H1 (cell line): ENCODE measurements at regions not wholly inside any gene's neighbourhood (a gene's known extent, or its start where the extent isn't known, plus 50 kb on each side); places are given as distances from the start of the nearest gene placed in this dataset.

Source experiments
- CTCF ChIA-PET: fragments of 300-600 bp; sonication (Branson Sonifier 250); formaldehyde crosslinking; loops from one replicate; lab custom pipeline; 2021; ENCODE audit not compliant: partially characterized antibody; lab: Charles Lee
- POLR2A ChIA-PET: fragments of 300-600 bp; sonication (Branson Sonifier 250); formaldehyde crosslinking; loops from one replicate; lab custom pipeline; 2021; ENCODE audit warnings: inconsistent platforms; ENCODE audit not compliant: partially characterized antibody; lab: Charles Lee
- DNase-seq, 2 experiments: peaks; one replicate each; pipeline versions ENCODE4 v3.0.0 to v3.0.0-alpha.2; 2010 to 2022; ENCODE audit warnings: low spot score in 2 of 2, low read depth in 1 of 2, mixed read lengths in 1 of 2
- FAIRE-seq: peaks from 2 replicates; lab custom pipeline; 2011; peaks lifted over from hg19 to GRCh38; lab: Jason Lieb, UNC
- H2AFZ ChIP-seq: 2 replicates; pipeline ENCODE4 v1.8.1; 2012; ENCODE audit warnings: low read length, inconsistent platforms
- H2AK5ac ChIP-seq: 2 replicates; pipeline ENCODE4 v1.6.1; 2013; ENCODE audit warnings: low read depth, low read length
- H2BK120ac ChIP-seq: replicated peaks from 2 replicates; pipeline ENCODE3; 2013; ENCODE audit warnings: low read depth, low read length, inconsistent platforms
- H2BK12ac ChIP-seq: 2 replicates; pipeline ENCODE4 v1.6.1; 2013; ENCODE audit warnings: low read depth, low read length
- H2BK15ac ChIP-seq: 2 replicates; pipeline ENCODE4 v1.6.1; 2013; ENCODE audit warnings: low read length
- H2BK20ac ChIP-seq: 2 replicates; pipeline ENCODE4 v1.6.1; 2013; ENCODE audit warnings: low read length
- H2BK5ac ChIP-seq: 2 replicates; pipeline ENCODE4 v1.6.1; 2013; ENCODE audit warnings: low read depth, low read length
- H3K14ac ChIP-seq: 2 replicates; pipeline ENCODE4 v1.6.1; 2013; ENCODE audit warnings: inconsistent platforms; ENCODE audit not compliant: insufficient read length
- H3K18ac ChIP-seq: 2 replicates; pipeline ENCODE4 v1.6.1; 2013; ENCODE audit warnings: low read length; ENCODE audit errors: extremely low read depth
- H3K23ac ChIP-seq: 2 replicates; pipeline ENCODE4 v1.6.1; 2013; ENCODE audit warnings: inconsistent platforms; ENCODE audit not compliant: insufficient read length
- H3K23me2 ChIP-seq: 2 replicates; pipeline ENCODE4 v1.6.1; 2013; ENCODE audit warnings: low read depth, low read length
- H3K27ac ChIP-seq: 2 replicates; pipeline ENCODE4 v1.6.1; 2011; ENCODE audit warnings: low read depth, low read length, inconsistent platforms
- H3K27me3 ChIP-seq, 4 experiments: replicated peaks in 1 of 4; 1 replicate in 1 of 4; 2 replicates in 3 of 4; pipeline versions ENCODE4 v1.6.1 to v1.8.1; 2011 to 2013; ENCODE audit warnings: low read length in 3 of 4, mild to moderate bottlenecking in 3 of 4, inconsistent platforms in 2 of 4, mixed read lengths in 2 of 4, moderate library complexity in 1 of 4; ENCODE audit not compliant: control insufficient read depth in 3 of 4, insufficient read depth in 3 of 4; ENCODE audit errors: extremely low read depth in 1 of 4
- H3K36me3 ChIP-seq, 4 experiments: 2 replicates each; pipeline versions ENCODE4 v1.6.1 to v1.8.1; 2011 to 2013; ENCODE audit warnings: mild to moderate bottlenecking in 4 of 4, low read length in 3 of 4, moderate library complexity in 2 of 4, control low read depth in 1 of 4, inconsistent platforms in 1 of 4; ENCODE audit not compliant: insufficient read depth in 4 of 4, control insufficient read depth in 2 of 4
- H3K4ac ChIP-seq: replicated peaks from 2 replicates; pipeline ENCODE3; 2013; ENCODE audit warnings: low read length, low read depth, mixed read lengths, inconsistent platforms; ENCODE audit not compliant: insufficient read length
- H3K4me1 ChIP-seq, 4 experiments: replicated peaks in 1 of 4; 1 replicate in 1 of 4; 2 replicates in 3 of 4; pipeline versions ENCODE4 v1.6.1 to v1.8.1; 2011 to 2013; ENCODE audit warnings: low read length in 3 of 4, inconsistent platforms in 2 of 4, mixed read lengths in 1 of 4; ENCODE audit not compliant: insufficient read depth in 4 of 4, control insufficient read depth in 3 of 4
- H3K4me2 ChIP-seq, 2 experiments: 2 replicates each; pipeline versions ENCODE4 v1.6.1 to v1.8.1; 2011 to 2013; ENCODE audit warnings: low read depth in 2 of 2, low read length in 2 of 2, control low read depth in 1 of 2, inconsistent platforms in 1 of 2, mild to moderate bottlenecking in 1 of 2; ENCODE audit not compliant: insufficient read depth in 1 of 2
- H3K4me3 ChIP-seq, 4 experiments: fragments of 200-600, 300-600 bp in 1 of 4; sonication (generic), shearing (Covaris generic), sonication (Bioruptor Twin) in 1 of 4; 2 replicates each; pipeline versions ENCODE4 v1.5.1 to v1.8.1; 2011 to 2016; ENCODE audit warnings: low read length in 4 of 4, low read depth in 3 of 4, control low read depth in 2 of 4, inconsistent platforms in 2 of 4, mild to moderate bottlenecking in 2 of 4, mixed read lengths in 1 of 4, moderate library complexity in 1 of 4; ENCODE audit not compliant: insufficient read depth in 2 of 4; ENCODE audit errors: extremely low read depth in 1 of 4
- H3K56ac ChIP-seq: replicated peaks from 2 replicates; pipeline ENCODE3; 2013; ENCODE audit warnings: low read depth, mild to moderate bottlenecking, mixed read lengths, low read length, inconsistent platforms; ENCODE audit not compliant: insufficient read length
- H3K79me1 ChIP-seq: 2 replicates; pipeline ENCODE4 v1.6.1; 2013; ENCODE audit warnings: low read depth, low read length, control low read depth
- H3K79me2 ChIP-seq, 2 experiments: 2 replicates each; pipeline versions ENCODE4 v1.6.1 to v1.8.1; 2012 to 2013; ENCODE audit warnings: low read length in 2 of 2, mild to moderate bottlenecking in 2 of 2, inconsistent platforms in 1 of 2; ENCODE audit not compliant: insufficient read depth in 2 of 2, control insufficient read depth in 1 of 2
- H3K9ac ChIP-seq, 4 experiments: replicated peaks in 1 of 4; 1 replicate in 1 of 4; 2 replicates in 3 of 4; pipeline versions ENCODE4 v1.6.1 to v1.8.1; 2011 to 2013; ENCODE audit warnings: low read depth in 3 of 4, low read length in 3 of 4, control low read depth in 2 of 4, mild to moderate bottlenecking in 2 of 4, moderate library complexity in 2 of 4, inconsistent platforms in 1 of 4; ENCODE audit errors: extremely low read depth in 1 of 4
- H3K9me3 ChIP-seq, 2 experiments: 2 replicates each; pipeline versions ENCODE4 v1.6.1 to v1.8.1; 2012 to 2013; ENCODE audit warnings: mild to moderate bottlenecking in 2 of 2, moderate library complexity in 2 of 2, control low read depth in 1 of 2, inconsistent platforms in 1 of 2, low read depth in 1 of 2, low read length in 1 of 2, mixed read lengths in 1 of 2; ENCODE audit not compliant: insufficient read depth in 2 of 2
- H4K20me1 ChIP-seq, 2 experiments: replicated peaks in 1 of 2; 2 replicates each; pipeline versions ENCODE3 to v1.8.1; 2011 to 2013; ENCODE audit warnings: inconsistent platforms in 2 of 2, low read length in 2 of 2, mild to moderate bottlenecking in 1 of 2; ENCODE audit not compliant: insufficient read depth in 2 of 2, control insufficient read depth in 1 of 2
- H4K5ac ChIP-seq: 2 replicates; pipeline ENCODE4 v1.6.1; 2013; ENCODE audit warnings: low read length, low read depth, mixed read lengths, inconsistent platforms; ENCODE audit not compliant: insufficient read length
- H4K8ac ChIP-seq: 2 replicates; pipeline ENCODE4 v1.8.0; 2013; ENCODE audit warnings: mild to moderate bottlenecking, moderate library complexity, low read length, inconsistent platforms; ENCODE audit not compliant: insufficient read depth; ENCODE audit errors: extremely low read depth
- H4K91ac ChIP-seq: replicated peaks from 2 replicates; pipeline ENCODE3; 2013; ENCODE audit warnings: low read length, mixed read lengths, inconsistent platforms; ENCODE audit not compliant: insufficient read length
- ASH2L ChIP-seq: fragments of 200-600, 300-600 bp; sonication (generic); IDR thresholded peaks from one replicate; pipeline ENCODE4 v1.7.1; 2017; ENCODE audit warnings: low read length
- BACH1 ChIP-seq: IDR thresholded peaks from 2 replicates; pipeline ENCODE4 v1.6.1; 2012; ENCODE audit warnings: low read length, improper control_type of control experiment
- CHD1 ChIP-seq: IDR thresholded peaks from 2 replicates; pipeline ENCODE4 v1.6.1; 2012; ENCODE audit warnings: low read depth, low read length, improper control_type of control experiment
- CTBP2 ChIP-seq: IDR thresholded peaks from 2 replicates; pipeline ENCODE4 v1.7.0; 2011; ENCODE audit warnings: borderline replicate concordance, mild to moderate bottlenecking, moderate library complexity, mixed read lengths, low read length; ENCODE audit not compliant: insufficient read depth, insufficient read length
- HDAC6 ChIP-seq: IDR thresholded peaks from one replicate; pipeline ENCODE4 v1.7.1; 2012; ENCODE audit warnings: low read depth, mild to moderate bottlenecking, inconsistent platforms, low read length, moderate library complexity
- RXRA ChIP-seq: IDR thresholded peaks from 2 replicates; pipeline ENCODE4 v1.6.1; 2011; ENCODE audit warnings: low read depth, mild to moderate bottlenecking, low read length, moderate library complexity; ENCODE audit not compliant: insufficient read depth
- SIRT6 ChIP-seq: IDR thresholded peaks from one replicate; pipeline ENCODE4 v1.7.1; 2012; ENCODE audit warnings: low read length, inconsistent platforms
- SUZ12 ChIP-seq: fragments of 200-600 bp; sonication (generic); IDR thresholded peaks from 2 replicates; pipeline ENCODE4 v1.6.1; 2012; ENCODE audit warnings: mild to moderate bottlenecking, inconsistent platforms, low read length, moderate library complexity, mixed read lengths
- WGBS, 2 experiments: shearing (Covaris generic) in 1 of 2; methylation state at CpG; one replicate each; pipeline versions ENCODE4 v1.1.6 to v1.1.7; 2013 to 2015; ENCODE audit warnings: low lambda C conversion rate in 2 of 2, mixed read lengths in 2 of 2, inconsistent platforms in 1 of 2, low coverage in 1 of 2, missing lambda C conversion rate in 1 of 2; ENCODE audit not compliant: insufficient replicate concordance in 2 of 2, insufficient coverage in 1 of 2, insufficient read length in 1 of 2; ENCODE audit errors: extremely low coverage in 1 of 2, missing lambda C conversion rate in 1 of 2; 5-methylcytosine and 5-hydroxymethylcytosine counted together

GRCh38 chr7:45469103-45469502, 105.1 kb upstream of the ADCY1 start:
- Histone ChIP-seq H3K79me1 (no peaks in the 10 kb centered on the region), H2BK5ac (no peak overlapping the region), H3K18ac (no peak overlapping the region), H3K4ac (no peak overlapping the region), H3K9ac (no peak overlapping the region), H3K4me3 (no peak overlapping the region), H2BK20ac (no peak overlapping the region), H3K9me3 (peaks cover 14 to 15% of the 10 kb centered on the region in 2 experiments)
- FAIRE-seq: no peak
- CTCF ChIA-PET: no interaction called here
- TF ChIP-seq ASH2L: no peak
- no peak for TF ChIP-seq CTBP2
- no peak for TF ChIP-seq BACH1
- TF ChIP-seq CHD1: no peak
- no peak for TF ChIP-seq HDAC6
- TF ChIP-seq RXRA: no peak
- TF ChIP-seq SUZ12: no peak
- TF ChIP-seq SIRT6: no peak
- TF ChIP-seq, all 59 proteins: peak for 0
- H3K27ac ChIP-seq: no peak overlapping the region
- no peak overlapping the region for H4K8ac ChIP-seq
- no peaks in the 10 kb centered on the region for H3K36me3 ChIP-seq
- no peaks in the 10 kb centered on the region for H3K4me1 ChIP-seq
- POLR2A ChIA-PET: no interaction called here
- no peaks in the 10 kb centered on the region for H3K79me2 ChIP-seq
- no peak overlapping the region for H2BK120ac ChIP-seq
- H3K27me3 ChIP-seq: no peaks in the 10 kb centered on the region
- H4K5ac ChIP-seq: no peak overlapping the region
- H2BK15ac ChIP-seq: no peak overlapping the region
- H4K91ac ChIP-seq: no peak overlapping the region
- H2AK5ac ChIP-seq: no peak overlapping the region
- H3K14ac ChIP-seq: no peak overlapping the region
- no peaks in the 10 kb centered on the region for H3K23me2 ChIP-seq
- no peak overlapping the region for H3K4me2 ChIP-seq
- H3K23ac ChIP-seq: no peak overlapping the region
- H2BK12ac ChIP-seq: no peak overlapping the region
- H4K20me1 ChIP-seq: no peaks in the 10 kb centered on the region
- 87% methylated on average over 1 of the region's 1 CpG; no CpG with 5 or more reads in 1 of the 2 experiments for WGBS, 2 experiments
- H2AFZ ChIP-seq: no peak overlapping the region
- no peak for DNase-seq
- no peak overlapping the region for H3K56ac ChIP-seq
